AG08396 (cell line): ENCODE measurements at regions not wholly inside any gene's neighbourhood (a gene's known extent, or its start where the extent isn't known, plus 50 kb on each side); places are given as distances from the start of the nearest gene placed in this dataset.
"Not testable (repeated sequence)": the region's sequence is repeated elsewhere in the genome, so short reads cannot be mapped to it uniquely, and the experiment has no call there.

Experiments used
- DNase-seq: peaks from one replicate; pipeline ENCODE4 v3.0.0; 2012; ENCODE audit warnings: low spot score, mixed read lengths

GRCh38 chr1:194908643-194909042 lies 1699.6 kb downstream of the KCNT2 start:
- DNase-seq = no peak

GRCh38 chr1:194903524-194903923 lies 1704.7 kb downstream of the KCNT2 start:
- DNase-seq = no peak

DNA sequence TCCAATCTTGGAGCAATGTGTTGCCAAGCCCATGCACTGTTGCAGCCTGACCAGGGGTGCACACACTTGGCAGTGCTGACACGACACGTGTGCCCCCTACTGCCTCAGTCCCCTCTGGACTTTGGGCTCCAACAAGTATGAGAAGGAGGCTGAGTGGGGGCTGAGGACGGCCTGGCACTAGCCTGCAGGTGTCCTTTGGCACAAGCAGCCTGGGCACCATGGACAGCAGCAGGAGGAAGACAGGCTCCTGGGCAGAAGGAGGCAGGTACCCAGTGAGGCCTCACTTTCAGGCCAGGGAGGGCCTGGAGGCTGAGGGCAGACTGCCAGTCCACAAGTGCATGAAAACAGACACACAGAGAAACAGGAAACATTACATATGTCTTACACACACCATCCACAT lies 1702.9 kb upstream of the B3GALT2 start:
- no peak for DNase-seq

GRCh38 chr1:194870860-194871259 lies 1684.4 kb upstream of the B3GALT2 start:
- no peak for DNase-seq

- DNase-seq = no peak
Measured at GRCh38 chr1:194866153-194866552, 1679.7 kb upstream of the B3GALT2 start.

- DNase-seq = no peak
Measured at GRCh38 chr1:194865383-194865782, 1679.0 kb upstream of the B3GALT2 start.

GRCh38 chr1:194862129-194862528 lies 1675.7 kb upstream of the B3GALT2 start:
- no peak for DNase-seq

DNA sequence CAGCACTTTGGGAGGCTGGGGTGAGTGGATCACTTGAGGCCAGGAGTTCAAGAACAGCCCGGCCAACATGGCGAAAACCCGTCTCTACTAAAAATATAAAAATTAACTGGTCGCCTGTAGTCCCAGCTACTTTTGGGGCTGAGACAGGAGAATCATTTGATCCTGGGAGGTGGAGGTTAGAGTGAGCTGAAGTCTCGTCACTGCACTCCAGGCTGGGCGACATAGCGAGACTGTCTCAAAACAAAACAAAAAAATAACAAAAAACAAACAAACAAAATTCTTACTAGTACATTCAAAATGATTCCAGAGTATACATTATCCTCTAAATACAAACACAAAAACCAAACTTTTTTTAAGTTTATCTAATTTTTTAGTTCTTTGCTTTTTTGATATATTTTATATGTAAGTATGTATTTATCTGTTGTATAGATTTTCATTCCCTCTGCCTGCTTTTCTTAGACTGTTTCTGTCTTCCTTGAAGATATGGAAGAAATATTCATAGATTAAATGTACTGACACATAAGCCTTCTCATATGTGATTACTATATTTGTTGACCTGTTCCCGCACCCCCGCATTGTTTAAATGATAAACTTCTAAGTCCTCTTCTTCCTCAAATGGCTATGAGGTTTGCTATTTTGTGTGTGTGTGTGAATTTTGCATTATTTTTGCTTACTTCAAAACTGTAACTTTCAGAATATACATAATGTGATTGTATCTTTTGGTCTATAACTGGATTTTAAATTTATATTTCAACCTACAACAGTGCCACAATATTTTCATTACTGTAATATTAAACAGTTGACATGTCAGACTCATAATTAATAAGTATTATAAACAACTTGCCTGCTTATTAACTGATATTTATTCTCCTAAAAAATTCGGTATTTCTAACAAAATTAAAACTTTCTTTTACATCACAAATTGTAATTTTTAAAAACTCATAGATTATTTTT lies 1674.1 kb upstream of the B3GALT2 start:
- no peak for DNase-seq

DNA sequence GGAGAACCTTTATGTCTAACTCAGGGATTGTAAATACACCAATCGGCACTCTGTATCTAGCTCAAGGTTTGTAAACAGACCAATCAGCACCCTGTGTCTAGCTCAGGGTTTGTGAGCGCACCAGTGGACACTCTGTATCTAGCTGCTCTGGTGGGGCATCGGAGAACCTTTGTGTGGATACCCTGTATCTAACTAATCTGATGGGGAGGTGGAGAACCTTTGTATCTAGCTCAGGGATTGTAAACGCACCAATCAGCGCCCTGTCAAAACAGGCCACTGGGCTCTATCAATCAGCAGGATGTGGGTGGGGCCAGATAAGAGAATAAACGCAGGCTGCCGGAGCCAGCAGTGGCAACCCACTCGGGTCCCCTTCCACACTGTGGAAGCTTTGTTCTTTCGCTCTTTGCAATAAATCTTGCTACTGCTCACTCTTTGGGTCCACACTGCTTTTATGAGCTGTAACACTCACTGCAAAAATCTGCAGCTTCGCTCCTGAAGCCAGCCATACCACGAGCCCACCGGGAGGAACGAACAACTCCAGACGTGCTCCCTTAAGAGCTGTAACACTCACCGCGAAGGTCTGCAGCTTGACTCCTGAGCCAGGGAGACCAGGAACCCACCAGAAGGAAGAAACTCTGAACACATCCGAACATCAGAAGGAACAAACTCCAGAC lies 1673.2 kb upstream of the B3GALT2 start:
- DNase-seq = not testable (repeated sequence)

DNA sequence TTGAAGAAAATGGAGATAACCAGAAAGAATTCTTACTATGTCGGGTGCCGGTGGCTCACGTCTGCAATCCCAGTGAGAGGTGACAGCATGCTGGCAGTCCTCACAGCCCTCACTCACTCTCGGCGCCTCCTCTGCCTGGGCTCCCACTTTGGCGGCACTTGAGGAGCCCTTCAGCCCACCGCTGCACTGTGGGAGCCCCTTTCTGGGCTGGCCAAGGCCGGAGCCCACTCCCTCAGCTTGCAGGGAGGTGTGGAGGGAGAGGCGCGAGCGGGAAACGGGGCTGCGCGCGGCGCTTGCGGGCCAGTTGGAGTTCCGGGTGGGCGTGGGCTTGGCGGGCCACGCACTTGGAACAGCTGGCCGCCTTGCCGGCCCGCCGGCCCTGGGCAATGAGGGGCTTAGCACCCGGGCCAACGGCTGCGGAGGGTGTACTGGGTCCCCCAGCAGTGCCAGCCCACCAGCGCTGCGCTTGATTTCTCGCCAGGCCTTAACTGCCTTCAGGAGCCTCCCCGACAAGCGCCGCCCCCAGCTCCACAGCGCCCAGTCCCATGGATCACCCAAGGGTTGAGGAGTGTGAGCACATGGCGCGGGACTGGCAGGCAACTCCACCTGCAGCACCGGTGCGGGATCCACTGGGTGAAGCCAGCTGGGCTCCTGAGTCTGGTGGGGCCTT lies 1672.5 kb upstream of the B3GALT2 start:
- not testable (repeated sequence) for DNase-seq

- DNase-seq = no peak
Measured at GRCh38 chr1:194857413-194857812, 1671.0 kb upstream of the B3GALT2 start.

- DNase-seq = no peak
Measured at GRCh38 chr1:194848846-194849245, 1662.4 kb upstream of the B3GALT2 start.

DNA sequence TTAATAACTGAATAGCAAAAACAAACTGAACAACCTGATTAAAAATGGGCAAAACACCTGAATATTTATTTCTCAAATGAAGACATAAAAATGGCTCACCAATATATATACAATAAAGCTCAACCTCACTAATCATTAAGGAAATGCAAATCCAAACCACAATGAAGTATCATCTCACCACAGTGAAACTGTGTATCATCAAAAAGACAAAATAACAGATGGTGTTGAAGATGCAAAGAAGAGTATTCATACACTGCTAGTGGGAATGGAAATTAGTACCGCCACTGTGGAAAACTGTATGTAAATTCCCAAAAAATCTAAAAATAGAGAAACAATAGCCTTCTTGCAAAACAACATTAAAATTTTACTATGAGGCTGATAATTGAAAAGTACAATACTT lies 1660.1 kb upstream of the B3GALT2 start:
- DNase-seq = no peak

DNA sequence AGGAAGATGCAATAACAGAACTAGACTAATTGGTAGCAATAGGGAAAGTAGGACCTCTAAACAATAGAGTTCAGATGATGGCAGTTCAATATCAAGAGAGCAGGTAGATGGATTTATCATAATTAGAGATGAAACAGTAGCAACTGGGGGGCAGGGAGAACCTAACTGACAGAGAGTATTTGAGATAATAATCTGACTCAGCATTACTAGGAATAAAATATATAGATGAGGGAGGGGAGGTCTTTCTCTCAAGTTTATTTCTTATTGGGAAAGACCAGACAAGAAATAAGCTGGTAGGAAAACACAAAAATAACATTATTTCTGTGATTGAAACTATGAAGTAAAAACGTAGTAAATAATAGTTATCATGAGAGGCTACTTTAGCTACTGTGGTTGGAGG lies 1656.7 kb upstream of the B3GALT2 start:
- no peak for DNase-seq

DNA sequence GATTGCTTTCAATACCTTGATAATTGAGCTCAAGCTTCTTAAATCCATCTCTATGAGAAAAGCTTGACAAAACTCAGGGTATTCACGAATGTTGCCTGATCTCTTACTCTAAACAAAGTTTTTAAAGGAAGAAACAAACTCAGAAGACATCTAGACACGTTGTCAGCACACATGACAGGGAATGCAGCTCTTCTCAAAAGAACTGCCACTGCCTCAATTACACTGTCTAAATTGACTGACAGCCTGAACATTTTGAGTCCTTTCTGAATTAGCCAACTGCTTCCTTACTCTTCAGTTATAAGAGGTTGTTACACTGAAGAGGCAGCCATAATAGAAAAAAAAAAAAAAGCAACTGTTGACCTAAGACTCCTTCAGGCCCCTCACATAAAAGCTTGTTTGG lies 1646.7 kb upstream of the B3GALT2 start:
- no peak for DNase-seq

DNA sequence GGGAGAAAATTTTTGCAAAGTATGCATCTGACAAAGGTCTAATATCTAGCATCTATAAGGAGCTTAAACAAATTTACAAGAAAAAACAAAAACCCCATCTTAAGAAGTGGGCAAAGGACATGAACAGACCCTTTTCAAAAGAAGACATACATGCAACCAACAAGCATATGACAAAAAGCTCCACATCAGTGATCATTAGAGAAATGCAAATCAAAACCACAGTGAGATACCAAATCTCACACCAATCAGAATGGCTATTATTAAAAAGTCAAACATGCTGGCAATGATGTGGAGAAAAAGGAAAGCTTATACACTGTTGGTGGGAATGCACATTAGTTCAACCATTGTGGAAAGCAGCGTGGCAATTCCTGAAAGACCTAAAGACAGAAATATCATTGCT lies 1645.2 kb upstream of the B3GALT2 start:
- DNase-seq = not testable (repeated sequence)

DNA sequence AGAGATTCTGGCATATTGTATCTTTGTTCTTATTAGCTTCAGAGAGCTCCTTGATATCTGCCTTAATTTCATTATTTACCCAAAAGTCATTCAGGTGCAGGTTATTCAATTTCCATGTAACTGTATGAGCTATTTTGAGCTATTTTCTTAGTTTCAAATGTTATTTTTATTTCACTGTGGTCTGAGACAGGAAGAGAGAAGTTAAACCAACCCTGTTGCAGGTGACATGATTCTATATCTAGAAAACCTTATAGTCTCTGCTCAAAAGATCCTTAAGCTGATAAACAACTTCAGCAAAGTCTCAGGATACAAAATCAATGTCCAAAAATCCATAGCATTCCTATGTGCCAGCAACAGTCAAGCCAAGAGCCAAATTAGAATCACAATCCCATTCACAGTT lies 1644.0 kb upstream of the B3GALT2 start:
- no peak for DNase-seq

DNA sequence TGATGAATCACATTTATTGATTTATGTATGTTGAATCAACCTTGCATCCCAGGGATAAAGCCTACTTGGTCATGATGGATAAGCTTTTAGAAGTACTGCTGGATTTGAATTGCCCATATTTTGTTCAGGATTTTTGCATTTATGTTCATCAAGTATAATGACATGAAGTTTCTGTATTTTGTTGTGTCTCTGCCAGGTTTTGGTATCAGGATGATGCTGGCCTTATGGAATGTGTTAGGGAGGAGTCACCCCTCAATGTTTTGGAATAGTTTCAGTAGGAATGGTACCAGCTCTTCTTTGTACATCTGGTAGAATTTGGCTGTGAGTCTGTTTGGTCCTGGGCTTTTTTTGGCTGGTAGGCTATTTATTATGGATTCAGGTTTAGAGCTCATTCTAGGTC lies 1643.1 kb upstream of the B3GALT2 start:
- DNase-seq = no peak

DNA sequence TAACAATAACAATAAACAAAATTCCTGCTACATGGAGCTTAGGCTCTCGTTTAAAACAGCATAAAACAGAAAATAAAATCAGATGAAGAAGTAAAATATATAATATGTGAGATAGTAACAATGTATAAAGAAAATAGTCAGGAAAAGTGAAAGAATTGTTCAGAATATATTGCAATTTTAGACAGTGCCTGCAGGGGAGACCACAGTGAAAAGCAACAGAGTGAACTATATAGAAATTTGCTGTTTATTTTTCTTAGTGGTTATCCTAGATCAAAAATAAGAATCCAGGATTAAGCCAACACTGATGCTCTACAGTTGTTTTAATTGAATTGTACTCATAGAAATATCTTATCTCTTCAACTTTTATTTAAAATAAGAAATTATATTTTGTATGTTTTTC lies 1639.0 kb upstream of the B3GALT2 start:
- DNase-seq = no peak

DNA sequence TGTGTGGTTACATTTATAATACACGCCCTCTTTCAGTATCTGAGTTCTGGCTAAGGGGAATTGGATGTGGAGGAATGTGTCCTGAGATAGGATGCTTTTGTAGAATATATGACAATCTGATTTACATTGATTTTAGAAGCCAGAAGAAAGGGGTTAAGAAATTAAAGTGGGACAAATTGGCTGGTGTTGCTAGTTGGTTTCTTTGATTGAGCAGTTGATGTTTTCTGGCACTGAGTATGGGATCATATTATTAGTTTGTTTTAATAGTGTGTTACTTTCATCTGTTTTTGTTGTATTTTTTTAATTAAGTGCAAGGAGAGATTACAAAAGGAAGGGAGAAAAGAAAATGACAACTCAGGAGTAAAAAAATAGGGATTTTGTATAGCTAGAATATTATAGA lies 1634.7 kb upstream of the B3GALT2 start:
- DNase-seq = no peak

GRCh38 chr1:194818674-194819073 lies 1632.3 kb upstream of the B3GALT2 start:
- DNase-seq = no peak

DNA sequence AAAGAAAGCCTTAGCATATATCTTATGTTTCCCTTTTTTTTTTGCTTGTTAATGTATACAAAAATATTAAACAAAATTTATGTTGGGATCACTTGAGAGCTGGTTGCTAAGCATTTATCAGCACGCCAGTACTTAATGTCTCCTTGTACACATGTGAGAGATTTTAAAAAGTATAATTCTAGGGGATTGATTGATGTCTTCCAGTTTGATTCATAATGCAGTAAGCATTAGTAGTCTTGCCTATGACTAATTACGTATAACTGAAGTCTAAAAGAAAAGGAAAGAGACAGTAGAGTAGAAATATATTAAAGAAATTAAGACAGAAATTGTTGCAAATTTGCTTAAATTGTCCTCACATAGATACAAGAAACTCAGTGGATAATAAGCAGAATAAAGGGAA lies 1630.4 kb upstream of the B3GALT2 start:
- no peak for DNase-seq

DNA sequence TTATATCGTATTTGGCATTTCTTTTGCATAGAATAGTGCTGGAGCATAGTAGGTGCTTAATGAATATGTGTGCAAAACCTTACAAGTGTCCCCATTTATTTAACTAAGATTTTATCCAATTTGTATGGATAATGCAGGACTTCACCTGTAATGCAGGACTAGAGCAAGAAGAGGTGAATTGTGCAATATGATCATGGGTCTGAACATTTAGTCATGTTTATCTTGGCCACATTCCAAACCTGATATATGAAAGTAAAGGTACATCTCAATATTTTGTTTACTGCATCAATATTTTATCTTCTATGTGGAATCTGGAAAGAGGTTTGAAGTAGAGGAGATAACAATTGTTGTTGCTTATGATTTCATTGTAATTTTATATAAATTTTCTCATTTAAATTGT lies 1626.7 kb upstream of the B3GALT2 start:
- DNase-seq = no peak
